ENCODE measurements at regions not wholly inside any gene's neighbourhood (a gene's known extent, or its start where the extent isn't known, plus 50 kb on each side); places are given as distances from the start of the nearest gene placed in this dataset.

DNA sequence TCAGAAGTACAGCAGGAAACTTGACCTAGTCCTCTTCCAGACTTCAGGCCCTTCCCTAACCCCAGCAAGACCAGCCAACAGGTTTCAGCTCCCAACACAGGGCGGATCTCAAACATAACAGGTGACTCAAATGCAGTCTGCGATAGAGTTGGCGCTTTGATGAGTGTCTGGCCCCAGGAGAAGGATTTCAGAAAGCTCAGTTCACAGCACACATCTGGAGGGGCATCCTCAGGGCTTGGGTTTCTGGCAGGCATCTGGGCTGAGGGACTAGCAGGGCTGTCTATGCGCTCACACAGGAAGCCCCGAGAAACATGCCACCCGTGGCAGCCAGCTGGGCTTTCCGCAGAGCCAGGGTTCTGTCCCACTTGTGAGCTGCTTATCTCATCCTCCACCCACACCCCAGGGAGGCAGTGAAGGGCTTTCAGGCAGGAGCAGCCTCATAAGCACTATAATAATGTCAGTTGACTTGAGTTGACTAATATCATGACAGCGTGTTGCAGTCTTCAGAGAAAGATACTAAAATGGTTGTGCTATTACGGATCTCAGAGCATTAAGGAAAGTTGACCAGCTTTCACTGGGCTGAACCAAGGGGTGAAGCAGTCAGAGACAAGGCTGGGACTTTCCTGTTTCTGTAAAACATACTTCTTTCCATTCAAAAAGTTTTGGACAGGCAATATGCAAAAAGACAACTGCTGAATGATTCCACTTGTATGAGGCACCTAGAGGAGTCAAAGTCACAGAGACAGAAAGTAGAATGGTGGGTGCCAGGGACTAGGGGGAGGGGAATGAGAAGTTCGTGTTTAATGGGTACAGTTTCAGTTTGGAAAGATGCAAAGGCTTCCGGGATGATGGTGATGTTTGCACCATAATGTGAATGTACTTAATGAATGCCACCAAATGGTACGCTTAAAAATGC lies 233.0 kb upstream of the IRF2BP2 start:
- TF ChIP-seq, protein P1, sequence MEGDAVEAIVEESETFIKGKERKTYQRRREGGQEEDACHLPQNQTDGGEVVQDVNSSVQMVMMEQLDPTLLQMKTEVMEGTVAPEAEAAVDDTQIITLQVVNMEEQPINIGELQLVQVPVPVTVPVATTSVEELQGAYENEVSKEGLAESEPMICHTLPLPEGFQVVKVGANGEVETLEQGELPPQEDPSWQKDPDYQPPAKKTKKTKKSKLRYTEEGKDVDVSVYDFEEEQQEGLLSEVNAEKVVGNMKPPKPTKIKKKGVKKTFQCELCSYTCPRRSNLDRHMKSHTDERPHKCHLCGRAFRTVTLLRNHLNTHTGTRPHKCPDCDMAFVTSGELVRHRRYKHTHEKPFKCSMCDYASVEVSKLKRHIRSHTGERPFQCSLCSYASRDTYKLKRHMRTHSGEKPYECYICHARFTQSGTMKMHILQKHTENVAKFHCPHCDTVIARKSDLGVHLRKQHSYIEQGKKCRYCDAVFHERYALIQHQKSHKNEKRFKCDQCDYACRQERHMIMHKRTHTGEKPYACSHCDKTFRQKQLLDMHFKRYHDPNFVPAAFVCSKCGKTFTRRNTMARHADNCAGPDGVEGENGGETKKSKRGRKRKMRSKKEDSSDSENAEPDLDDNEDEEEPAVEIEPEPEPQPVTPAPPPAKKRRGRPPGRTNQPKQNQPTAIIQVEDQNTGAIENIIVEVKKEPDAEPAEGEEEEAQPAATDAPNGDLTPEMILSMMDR (IDR thresholded peaks at IDR 0.05): no peak
- ATAC-seq (ENCODE audit: low FRiP score) (no peak), DNase-seq (ENCODE audit: low spot score) (no peak)

DNA sequence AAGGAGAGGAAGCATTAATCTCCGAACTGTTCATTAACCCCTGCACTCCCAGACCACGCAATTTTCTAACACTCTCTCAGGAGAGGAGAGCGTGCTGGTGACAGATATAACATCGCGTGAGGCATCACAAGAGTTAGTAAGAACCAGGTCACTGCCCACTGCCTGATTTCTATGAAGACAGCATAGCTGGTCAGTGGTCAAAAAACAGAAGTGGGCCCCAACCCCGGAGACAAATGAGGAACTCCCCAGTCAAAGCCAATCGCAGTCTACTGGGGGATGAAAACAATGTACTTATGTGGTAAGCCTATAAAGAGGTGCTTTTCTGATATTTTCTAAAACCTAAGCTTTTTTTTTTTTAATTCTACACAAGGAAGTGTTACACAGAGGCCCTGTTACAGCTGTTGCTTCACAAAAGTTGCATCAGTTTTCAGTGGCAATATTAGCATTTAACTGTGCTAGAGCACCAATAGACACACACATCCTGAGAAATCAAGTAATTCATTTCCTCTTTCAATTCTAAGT lies 231.8 kb upstream of the IRF2BP2 start:
- TF ChIP-seq, protein P1 (IDR thresholded peaks at IDR 0.05): no peak
- ATAC-seq (ENCODE audit: low FRiP score) (no peak), DNase-seq (ENCODE audit: low spot score) (no peak)

DNA sequence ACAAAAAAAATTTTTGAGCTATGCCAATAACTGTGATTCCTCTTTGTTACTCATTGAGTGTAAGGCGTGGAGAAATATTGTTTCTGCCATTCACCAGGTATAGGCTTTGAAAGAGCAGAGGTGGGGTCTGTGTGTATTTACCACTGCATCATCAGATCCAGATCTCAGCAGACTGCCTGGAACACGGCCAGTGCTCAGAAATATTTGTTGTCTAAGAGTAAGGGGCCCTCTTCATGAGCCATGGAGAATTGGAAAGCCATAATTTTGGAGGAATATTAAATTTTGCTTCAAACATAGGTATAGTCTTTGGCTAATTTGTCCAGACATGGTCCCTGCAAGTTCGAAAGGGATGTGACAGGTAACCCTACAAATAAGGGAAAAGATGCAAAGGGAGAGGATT lies 231.3 kb upstream of the IRF2BP2 start:
- DNase-seq (ENCODE audit: low spot score) (no peak), ATAC-seq (ENCODE audit: low FRiP score) (no peak)
- TF ChIP-seq, protein P1 (IDR thresholded peaks at IDR 0.05): no peak

DNA sequence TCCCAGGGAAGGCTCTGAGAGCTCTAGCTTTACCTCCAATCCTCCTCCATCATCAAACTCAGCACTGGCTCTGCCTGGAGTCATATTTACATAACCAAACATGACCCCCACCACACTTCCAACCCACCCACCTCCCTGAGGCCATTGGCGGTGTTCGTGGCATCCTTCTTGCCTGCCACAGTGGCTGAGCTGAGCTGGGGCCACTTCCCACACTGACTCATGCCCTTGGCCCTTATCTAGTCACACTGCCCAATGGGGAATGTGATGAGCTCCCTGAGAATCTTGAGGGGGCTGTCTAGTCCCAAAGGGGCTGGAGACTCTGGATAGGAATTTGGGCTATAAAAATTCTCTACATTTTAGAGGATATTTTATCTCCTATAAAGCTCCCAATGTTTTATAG lies 230.9 kb upstream of the IRF2BP2 start:
- ATAC-seq (ENCODE audit: low FRiP score) (no peak), DNase-seq (ENCODE audit: low spot score) (no peak)
- TF ChIP-seq, protein P1 (IDR thresholded peaks at IDR 0.05): no peak

DNA sequence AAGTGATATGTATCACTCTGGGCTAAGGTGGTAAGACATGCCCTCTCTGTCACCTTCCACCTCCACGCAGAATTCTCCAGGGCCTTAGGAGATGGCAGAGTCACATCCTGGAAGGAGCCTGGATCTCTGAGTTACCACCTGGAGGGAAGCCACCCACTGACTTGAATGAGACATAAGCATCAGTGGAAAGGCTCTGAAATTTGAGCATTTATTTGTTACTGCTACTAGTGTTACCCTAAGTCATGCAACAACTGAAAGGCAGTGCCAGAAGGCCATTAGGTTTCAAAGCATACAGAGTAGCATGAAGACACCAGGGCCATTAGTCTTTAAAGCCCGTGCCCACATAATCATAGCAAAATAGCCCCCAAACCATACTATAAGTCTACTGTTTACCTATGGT lies 230.3 kb upstream of the IRF2BP2 start:
- ATAC-seq (ENCODE audit: low FRiP score): no peak
- TF ChIP-seq, protein P1 (IDR thresholded peaks at IDR 0.05): no peak

DNA sequence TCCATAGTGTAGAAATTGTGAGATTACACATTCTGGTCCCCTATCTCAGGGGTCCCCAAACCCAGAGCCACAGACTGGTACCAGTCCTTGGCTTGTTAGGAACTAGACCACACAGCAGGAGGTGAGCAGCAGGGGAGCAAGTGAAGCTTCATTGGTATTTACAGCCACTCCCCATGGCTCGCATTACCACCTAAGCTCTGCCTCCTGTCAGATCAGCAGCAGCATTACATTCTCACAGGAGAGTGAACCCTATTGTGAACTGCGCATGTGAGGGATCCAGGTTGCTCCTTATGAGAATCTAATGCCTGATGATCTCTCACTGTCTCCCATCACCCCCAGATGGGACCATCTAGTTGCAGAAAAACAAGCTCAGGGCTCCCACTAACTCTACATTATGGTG lies 229.7 kb upstream of the IRF2BP2 start:
- TF ChIP-seq, protein P1 (IDR thresholded peaks at IDR 0.05): no peak
- no peak for DNase-seq (ENCODE audit: low spot score)
- no peak for ATAC-seq (ENCODE audit: low FRiP score)

More for the DNA sequence above, 230.3 kb upstream of the IRF2BP2 start:
- DNase-seq (ENCODE audit: low spot score): no peak

DNA sequence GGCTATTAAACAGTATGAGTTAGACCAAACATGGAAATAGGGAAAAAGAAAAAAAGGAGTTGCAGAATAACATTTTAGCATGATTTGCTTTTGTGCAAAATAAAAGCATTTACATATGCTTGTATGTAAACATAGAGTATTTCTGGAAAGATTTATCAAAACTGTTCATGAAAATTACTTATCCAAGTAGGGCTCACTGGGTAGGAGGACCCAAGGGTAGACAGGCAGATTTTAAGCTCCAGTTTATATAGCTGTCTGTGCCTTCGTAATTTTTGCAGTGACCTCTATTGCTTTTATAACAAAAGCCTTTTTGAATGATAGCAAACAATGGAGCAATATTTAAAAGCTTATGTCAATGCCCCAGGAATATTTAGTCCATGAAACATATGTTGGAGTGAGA lies 228.8 kb upstream of the IRF2BP2 start:
- no peak for ATAC-seq (ENCODE audit: low FRiP score)
- DNase-seq (ENCODE audit: low spot score): no peak
- TF ChIP-seq, protein P1 (IDR thresholded peaks at IDR 0.05): no peak
